GM19397 (cell line): ENCODE measurements at regions not wholly inside any gene's neighbourhood (a gene's known extent, or its start where the extent isn't known, plus 50 kb on each side); places are given as distances from the start of the nearest gene placed in this dataset.

Experiments
- ATAC-seq: cut with Tn5 transposase; IDR thresholded peaks from one replicate; pipeline ENCODE4 v1.9.1; 2021; ENCODE audit warnings: mild to moderate bottlenecking, moderate library complexity; ENCODE audit not compliant: unreplicated experiment

DNA sequence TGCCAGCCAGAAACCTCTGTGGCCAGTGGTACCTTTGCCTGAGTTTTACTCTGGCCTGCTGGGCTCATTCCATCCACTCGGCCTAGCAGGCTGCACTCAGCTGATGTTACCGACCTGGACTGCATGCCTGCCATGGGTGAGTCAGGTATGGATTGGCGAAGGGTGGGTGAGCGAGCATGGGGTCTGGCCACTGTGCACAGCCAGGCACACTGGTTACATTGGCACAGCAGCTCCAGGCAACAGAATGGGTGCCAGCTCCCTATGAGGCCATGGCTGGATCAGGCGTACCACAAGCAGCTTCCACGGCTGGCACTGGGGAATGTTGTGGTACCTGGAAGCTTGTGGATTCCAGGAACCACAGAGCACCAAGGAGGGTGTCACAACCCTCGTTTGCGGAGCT is 685.7 kb downstream of the SLC16A7 start:
- no peak for ATAC-seq

DNA sequence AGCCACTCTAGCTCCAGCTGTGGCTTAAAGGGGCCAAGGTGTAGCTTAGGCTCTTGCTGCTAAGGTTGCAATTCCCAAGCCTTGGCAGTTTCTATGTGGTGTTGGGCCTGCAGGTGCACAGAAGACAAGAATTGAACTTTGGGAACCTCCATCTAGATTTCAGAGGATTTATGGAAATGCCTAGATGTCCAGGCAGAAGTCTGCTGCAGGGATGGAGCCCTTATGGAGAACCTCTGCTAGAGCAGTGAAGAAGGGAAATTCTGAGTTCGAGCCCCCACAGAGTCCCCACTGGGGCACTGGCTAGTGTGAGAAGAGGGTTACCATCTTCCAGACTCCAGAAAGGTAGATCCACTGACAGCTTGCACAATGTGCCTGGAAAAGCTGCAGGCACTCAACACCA is 694.7 kb downstream of the SLC16A7 start:
- no peak for ATAC-seq

DNA sequence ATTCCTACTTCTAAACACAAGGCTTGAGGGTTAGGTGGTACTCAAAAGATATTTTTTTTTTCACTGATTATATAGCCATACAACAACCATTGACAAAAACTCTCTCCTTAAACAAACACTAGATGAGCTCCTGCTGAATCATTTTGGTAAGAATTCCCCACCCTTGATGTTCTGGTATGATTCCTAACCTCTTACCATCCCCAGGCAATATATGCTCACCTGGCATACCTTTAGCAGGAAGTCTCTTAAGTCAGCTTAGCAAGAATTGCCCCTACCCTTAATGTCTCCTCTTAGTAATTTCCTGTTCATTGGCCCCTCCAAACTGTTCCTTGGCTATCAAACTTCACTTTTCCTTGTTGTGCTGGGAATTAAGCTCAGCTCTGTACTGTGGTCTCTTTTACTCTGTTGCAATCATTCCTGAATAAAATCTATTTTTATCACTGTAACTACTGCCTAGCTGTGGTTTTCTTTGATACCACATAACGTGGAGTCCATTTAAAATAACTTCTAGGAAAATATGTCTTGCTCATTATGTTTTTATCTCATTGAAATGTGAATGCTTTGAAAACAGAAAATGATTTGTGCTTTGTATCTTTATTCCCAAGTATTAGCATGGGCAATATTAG is 712.6 kb downstream of the SLC16A7 start:
- no peak for ATAC-seq

DNA sequence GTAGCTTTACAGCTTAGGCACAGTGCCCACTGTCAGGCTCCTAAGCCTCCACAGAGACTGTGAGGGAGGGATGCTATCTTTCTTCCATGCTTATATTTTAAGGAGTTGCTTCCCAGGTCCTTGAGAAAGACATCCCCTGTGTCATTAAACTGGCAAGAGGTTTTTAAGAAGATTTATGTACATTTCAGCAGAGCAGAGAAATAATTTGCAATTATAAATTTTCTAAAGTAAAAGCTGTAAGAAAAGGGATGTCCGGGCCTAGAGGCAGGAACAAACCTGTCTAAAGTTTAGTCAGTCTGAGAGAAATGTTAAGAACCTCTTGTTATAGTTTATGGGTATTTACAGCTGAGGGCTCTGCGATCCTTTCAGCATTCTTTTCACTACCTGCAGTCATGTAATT is 716.1 kb downstream of the SLC16A7 start:
- no peak for ATAC-seq

DNA sequence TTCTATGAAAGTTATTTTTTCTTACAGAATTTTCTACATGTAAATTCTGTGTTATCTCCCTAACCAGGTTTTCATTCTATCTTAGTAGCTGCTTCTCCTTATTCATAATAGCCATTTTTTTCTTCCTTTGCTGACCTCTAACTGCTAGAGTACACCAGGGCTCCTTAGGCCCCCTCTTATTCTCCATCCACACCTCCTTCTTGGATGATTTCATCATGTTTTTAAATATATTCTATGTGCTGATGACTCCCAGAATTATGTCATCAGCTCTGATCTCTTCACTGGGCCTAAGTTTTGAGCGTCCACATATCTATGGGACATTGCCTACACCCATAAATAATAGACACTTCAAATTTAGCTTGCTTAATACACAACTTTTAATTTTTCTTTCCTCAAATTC is 721.5 kb downstream of the SLC16A7 start:
- no peak for ATAC-seq

DNA sequence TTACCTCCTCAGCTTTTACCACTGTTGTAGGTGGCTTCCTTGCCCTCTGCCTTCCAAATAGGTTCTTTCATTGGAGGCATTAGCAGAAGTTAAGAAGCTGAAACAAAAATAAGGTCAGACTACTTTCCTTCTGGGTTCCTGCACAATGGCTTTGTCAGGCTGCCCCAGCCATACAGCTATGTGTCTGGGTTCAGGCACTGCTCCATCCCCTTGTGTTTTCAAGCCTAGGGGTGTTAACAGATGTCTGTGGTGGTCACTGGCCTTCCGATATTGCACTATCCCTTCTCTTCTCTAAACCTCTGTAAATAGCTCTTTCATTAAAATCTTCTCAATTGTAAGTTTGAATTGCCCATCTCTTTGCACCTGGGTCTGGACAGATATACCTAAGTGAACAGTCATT is 728.9 kb downstream of the SLC16A7 start:
- ATAC-seq, result no peak

DNA sequence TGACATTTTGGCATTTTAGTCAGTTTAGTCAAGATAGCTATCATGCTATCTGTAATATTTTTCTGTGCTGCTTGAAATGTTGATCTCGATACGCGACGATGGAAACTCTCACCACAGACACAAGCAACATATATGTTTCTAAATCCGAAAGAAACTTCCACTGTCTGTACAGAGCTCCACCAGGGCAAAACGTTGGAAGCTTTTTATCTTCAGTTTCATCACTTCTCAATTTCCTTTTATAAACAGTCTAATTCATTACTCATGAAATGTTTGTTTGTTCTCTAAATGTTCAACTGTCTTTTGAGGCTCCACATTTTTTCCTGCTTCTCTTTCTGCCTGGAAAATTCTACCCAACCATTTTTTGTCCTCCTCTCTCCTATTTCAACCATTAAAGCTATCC is 737.6 kb downstream of the SLC16A7 start:
- no peak for ATAC-seq

DNA sequence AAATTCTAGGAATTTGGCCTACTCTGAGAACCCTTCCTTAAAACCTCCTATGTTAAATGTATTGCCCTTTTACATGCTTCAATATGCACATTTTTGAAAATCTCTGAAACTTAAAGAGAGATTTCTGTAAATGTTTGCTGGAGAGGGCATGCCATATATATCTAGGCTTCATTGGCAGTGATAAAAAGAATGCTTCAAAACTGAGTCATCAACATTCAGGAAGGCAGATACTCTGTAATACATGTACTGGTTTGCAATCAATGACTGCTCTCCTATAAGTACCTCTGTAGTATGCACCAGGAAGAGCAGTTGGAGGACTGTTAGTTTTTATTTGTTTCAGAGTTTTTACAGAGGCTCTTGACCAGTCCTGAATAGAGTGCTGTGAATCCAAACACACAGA is 739.9 kb downstream of the SLC16A7 start:
- ATAC-seq, result no peak

DNA sequence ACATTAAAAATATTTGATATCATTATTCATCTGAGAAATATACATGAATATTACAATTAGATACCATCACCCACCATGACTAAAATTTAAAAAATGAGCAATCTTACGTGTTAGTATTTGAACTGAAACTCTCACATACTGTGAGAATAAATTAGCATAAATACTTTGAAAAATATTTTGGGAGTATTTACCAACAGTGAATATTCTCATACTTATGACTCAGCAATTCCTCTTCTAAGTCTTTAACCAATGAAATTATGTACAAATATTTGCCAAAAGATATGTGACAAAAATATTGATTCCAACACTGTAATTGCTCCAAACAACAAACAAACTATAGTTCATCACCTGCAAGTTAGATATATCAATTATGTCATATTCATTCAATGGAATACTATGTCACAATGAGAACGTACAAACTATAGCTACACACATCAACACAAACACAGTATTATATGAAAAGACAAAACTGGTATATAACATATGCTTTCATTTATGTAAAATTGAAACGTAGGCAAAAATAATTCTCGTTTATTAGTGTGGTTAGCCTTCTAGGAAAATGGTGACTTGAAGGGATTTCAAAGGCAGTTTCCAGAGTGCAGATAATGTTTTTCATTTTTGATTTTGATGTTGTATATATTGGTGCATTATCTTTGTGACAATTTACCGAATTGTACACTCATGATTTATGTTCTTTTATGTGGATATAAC is 742.2 kb downstream of the SLC16A7 start:
- no peak for ATAC-seq

DNA sequence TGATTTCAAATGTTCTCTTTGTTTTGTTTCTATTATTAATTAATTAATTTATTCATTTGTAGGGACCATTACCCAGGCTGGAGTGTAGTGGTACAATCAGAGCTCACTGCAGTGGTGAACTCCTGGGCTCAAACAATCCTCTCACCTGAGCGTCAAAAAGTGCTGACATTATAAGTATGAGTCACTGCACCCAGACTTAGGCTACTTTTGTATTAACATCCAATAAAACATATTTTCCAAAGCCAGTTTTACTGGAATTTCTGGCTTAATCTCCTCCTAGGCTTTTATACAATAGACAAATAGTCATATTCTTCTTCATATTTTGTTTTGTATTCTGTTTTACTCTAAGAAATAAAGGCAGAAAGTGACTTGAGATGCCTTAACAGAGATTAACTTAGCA is 749.6 kb downstream of the SLC16A7 start:
- ATAC-seq, result no peak

DNA sequence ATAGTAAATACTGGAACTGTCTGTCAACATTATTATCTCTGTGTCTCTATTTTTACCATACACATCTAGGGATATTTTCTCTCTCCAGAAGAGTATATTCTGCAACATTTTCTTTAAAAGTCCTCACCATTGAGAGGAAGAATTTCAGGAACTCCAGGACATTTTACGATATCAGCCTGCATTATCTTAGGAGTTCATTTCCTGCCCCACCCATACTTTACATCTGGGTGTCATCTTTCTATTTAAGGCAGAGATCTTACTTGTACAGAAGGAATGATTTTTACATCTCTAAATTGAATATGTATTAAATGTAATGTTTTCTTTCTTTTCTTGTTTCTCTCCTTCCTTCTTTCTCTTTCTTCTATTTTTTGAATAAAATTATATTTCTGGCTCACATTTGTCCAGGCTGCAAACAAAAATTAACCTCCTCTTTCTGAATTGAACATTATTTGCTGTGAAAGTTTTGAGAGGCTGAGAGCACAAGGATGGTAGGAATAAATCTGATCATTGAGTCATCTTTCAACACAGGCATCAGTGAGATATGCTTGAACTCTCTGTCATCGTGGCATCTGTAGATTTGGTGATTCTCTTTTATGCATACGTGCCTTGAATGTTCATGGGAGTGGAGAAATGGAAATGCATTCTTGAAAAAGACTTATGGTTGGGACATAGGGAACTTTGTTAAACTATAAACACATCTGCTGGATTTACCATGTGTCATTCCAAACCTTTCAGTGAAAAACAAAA is 753.6 kb downstream of the SLC16A7 start:
- ATAC-seq, result no peak

DNA sequence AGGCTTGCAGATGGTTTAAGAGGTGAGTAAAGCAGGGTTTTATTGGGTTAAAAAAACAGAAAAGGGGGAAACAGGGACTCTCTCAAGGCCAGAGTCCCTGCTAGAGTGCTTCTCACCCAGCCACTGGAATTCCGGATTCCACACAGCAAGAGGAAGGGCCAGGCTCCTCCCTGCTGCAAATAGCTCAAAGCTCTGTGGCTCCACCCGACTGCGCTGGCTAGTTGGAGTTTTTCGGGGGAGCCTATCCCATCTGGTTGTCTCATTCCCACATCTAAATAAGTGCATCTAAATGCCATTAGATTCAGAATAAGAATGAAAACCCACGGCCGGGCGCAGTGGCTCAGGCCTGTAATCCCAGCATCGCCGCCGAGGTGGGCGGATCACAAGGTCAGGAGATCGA is 791.5 kb downstream of the SLC16A7 start:
- no peak for ATAC-seq

DNA sequence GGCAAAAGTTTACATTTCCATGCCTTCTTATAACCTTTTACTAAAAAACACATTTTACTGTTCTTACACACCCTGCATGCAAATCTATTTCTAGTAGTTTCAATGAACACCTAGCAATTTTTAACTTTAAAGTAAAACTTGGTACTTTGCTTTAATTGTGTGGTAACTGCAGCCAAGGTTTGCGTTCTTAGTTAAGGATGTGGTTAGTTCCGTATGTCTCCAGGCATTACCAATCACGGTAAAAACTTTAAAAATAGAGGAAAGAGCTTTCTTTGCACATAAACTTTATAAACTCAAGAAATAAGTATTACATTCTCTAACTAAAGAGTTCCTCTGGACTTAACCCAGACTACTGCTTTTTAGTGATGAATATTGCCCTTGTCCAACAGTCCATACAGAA is 795.2 kb downstream of the SLC16A7 start:
- no peak for ATAC-seq

DNA sequence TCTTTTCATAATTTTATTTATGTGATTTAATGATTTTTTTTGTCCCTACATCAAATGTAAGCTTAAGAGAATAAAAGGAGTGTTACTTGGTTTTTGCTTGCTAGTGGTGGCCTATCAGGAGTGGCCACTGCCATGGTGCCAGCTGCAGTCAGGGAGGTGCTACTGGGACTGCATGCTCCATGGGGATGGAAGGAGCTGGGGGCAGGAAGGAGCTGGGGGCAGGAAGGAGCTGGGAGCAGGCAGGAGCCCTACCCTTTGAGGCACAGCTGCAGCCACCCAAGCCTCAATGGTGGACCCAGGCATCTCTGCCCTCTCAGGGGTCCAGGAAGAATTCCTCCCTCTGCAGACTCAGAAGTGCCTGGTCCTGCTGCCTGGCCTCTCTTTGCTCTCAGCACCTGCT is 796.0 kb downstream of the SLC16A7 start:
- ATAC-seq, result no peak

DNA sequence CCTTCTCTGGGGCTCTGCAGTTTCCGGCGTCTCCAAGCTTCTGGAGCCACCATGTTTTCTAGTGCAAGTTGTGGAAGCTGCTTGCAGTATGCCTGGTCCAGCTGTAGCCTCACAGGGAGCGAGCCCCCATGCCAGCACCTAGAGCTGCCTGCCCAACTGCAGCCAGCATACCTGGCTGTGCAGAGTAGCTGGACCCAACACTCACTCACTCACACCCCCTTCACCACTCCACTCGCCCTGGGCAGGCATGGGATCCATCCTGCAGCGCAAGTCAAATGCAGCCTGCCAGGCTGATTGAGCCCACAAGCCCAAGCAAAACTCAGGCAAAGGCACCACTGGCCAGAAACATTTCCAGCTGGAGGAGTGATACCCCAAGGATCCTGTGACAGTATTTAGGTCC is 797.3 kb downstream of the SLC16A7 start:
- ATAC-seq, result no peak

DNA sequence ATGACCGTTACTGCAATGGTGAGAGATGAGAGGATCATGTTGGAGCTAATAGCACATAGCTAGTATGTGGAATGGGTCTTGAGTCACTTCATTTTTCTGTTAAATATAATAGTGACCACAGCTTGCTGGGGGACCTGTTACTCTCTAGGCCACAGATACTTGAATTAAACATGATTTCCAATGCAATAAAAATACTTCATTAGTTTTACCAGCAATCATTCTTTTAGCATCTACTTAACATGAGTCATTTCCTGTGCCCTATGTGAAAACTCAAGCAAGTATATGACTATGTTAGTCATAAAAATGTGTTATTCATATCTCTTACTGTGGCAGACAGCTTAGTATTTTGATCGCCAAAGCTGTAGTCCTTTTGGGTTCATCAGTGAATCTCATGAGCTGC is 798.8 kb downstream of the SLC16A7 start:
- ATAC-seq, result no peak

DNA sequence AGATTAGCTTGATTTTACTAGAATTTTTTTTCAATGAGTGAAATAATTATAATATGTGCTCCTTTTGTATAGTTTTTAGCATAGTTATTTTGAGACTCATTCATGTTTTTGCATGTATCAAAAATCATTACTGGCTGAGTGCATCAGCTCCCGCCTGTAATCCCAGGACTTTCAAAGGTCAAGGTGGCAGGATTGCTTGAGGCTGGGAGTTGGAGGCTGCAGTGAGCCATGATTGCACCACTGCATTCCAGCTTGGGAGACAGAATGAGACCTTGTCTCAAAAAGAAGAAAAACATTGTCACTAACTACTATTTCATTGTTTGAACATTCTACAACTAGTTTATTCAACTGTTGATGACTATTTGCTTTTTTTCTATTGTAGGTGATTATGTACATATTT is 802.7 kb downstream of the SLC16A7 start:
- no peak for ATAC-seq

DNA sequence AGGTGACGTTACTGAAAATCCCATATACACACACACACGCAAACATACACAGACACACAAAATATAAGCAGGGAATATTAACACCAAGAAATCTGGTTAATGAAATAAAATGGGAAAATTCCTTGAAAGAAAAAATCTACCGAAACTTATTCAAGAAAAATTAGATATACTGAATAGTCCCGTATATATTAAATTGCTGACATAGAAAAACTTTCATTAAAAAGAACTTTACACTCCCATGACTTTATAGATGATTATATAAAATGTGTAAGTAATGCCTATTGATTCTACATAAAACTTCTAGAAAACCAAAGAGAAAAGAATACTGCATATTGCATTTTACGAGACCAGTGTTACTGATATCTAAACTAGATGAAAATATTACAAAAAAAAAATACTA is 803.2 kb downstream of the SLC16A7 start:
- no peak for ATAC-seq

DNA sequence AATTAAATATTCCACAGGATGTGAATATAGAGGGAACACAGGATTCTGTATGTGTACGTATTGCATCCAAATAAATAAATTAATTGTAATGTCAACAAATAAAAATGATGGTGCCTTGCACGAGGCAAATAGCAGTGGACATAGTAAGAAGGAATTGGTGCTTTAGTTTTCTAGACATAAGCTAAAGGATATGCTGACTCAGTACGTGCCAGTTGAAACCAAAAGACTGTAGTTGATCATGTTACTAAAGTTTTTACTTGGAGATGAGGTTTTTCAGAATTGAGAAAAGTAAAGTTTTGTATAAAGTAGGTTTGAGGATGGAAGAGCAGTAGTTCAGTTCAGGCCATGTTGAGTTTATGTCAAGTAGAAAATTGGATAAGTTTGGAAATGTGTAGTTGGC is 807.2 kb downstream of the SLC16A7 start:
- no peak for ATAC-seq

DNA sequence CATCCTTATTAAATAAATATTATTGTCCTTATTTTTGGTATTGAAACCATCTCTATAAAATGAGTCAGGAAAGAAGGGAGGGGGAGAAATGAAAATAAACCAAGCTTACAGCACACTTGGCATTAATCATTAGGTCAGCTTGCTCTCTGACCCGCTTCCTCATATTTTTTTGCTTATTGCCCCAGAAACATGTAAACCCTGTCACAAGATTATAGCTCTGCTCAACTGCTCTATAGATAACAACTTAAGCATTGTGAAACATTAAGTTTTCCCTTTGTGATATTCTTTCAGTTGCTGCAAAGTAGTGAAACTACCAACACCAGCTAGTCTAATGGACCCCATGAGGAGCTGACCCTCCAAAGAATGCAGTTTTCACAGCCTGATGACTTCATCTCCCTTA is 819.5 kb downstream of the SLC16A7 start:
- no peak for ATAC-seq

DNA sequence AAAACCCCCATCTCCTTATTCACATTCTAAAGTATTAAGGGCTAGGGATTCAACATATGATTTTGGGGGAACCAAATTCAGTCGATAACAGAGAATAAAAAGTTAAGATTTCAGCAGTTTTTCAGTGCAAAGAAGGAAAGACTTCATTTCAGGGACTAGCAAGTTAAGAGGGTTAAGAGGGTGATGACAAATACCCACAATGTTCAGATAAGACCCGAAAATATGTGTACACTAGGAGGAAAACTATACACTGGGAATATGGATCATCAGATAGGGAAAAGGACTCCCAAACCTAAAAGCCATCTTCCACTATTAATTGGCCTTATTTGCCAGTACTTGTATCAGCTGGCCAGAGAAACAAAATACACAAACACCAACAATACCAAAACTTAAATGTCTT is 824.2 kb downstream of the SLC16A7 start:
- ATAC-seq, result no peak

DNA sequence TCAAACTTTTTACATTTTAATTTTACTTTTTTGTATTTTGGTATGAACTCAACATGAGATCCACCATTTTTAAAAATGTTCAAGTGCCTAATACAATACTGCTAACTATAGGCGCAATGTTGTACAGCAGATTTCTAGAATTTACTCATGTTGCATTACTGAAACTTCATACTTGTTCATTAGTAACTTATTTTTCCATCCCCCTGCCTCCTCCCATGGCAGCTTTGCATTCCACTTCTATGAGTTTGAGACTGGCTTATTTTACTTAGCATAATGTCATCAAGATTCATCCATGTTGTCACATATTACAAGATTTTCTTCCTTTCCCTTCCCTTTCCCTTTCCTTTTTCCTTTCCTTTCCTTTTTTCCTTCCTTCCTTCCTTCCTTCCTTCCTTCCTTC is 825.9 kb downstream of the SLC16A7 start:
- ATAC-seq, result no peak
